Transverse colon (tissue), 4 donors: ENCODE measurements at regions not wholly inside any gene's neighbourhood (a gene's known extent, or its start where the extent isn't known, plus 50 kb on each side); places are given as distances from the start of the nearest gene placed in this dataset.

Experiments used
- DNase-seq: peaks from one replicate; pipeline ENCODE4 v3.0.0-alpha.2; 2019
- H3K27ac ChIP-seq, 4 donors: fragments of 200-600 bp; sonication (generic); 2 replicates each; pipeline ENCODE4 v1.5.1; 2016 to 2018; ENCODE audit warnings: inconsistent platforms in 4 of 4
- H3K27me3 ChIP-seq: fragments of 200-600 bp; sonication (generic); 2 replicates; pipeline ENCODE4 v1.5.1; 2017; ENCODE audit warnings: inconsistent platforms
- H3K36me3 ChIP-seq, 4 donors: fragments of 200-600 bp; sonication (generic); 2 replicates each; pipeline ENCODE4 v1.5.1; 2017 to 2019; ENCODE audit warnings: inconsistent platforms in 4 of 4
- H3K4me1 ChIP-seq, 4 donors: fragments of 200-600 bp; sonication (generic); 2 replicates each; pipeline ENCODE4 v1.5.1; 2017 to 2020; ENCODE audit warnings: inconsistent platforms in 4 of 4
- H3K4me3 ChIP-seq, 4 donors: fragments of 200-600 bp; sonication (generic); 1 replicate in 1 of 4; 2 replicates in 3 of 4; pipeline versions ENCODE4 v1.5.1 to v1.6.1; 2017 to 2019; ENCODE audit warnings: inconsistent platforms in 4 of 4
- H3K9me3 ChIP-seq, 2 donors: fragments of 200-600 bp; sonication (generic); 2 replicates each; pipeline ENCODE4 v1.5.1; 2017 to 2019; ENCODE audit warnings: inconsistent platforms in 2 of 2
- CTCF ChIP-seq, 5 experiments: fragments of 200-600 bp in 3 of 5; fragments of 450-650 bp in 2 of 5; sonication (generic) in 3 of 5; IDR thresholded peaks; 1 replicate in 2 of 5; 2 replicates in 3 of 5; pipeline ENCODE4 v1.5.1; 2016 to 2017; ENCODE audit warnings: antibody characterized with exemption in 5 of 5, inconsistent platforms in 3 of 5, mild to moderate bottlenecking in 2 of 5, moderate library complexity in 1 of 5
- EP300 ChIP-seq: sonication (generic); formaldehyde crosslinking; IDR thresholded peaks from one replicate; pipeline ENCODE4 v1.6.1; 2017; ENCODE audit warnings: antibody characterized with exemption, low read depth
- POLR2A ChIP-seq: fragments of 450-650 bp; IDR thresholded peaks from one replicate; pipeline ENCODE4 v1.6.1; 2016; ENCODE audit warnings: antibody characterized with exemption, mild to moderate bottlenecking, moderate library complexity
- POLR2AphosphoS5 ChIP-seq, 3 donors: sonication (generic); formaldehyde crosslinking; IDR thresholded peaks; one replicate each; pipeline ENCODE4 v1.6.1; 2016; ENCODE audit warnings: antibody characterized with exemption in 3 of 3
- WGBS, 2 donors: methylation state at CpG; one replicate each; pipeline ENCODE4 v1.1.5; 2018; ENCODE audit warnings: low coverage in 1 of 2; 5-methylcytosine and 5-hydroxymethylcytosine counted together
- in situ Hi-C, 4 donors: fragments of 200-750 bp; cut with MboI; loops; one replicate each; pipeline versions ENCODE4 v1.15.0 to v1.15.1; 2017; ENCODE audit warnings: low sequenced_read_pairs in 3 of 4, low pct_ligation_motif_present in 1 of 4, low pct_unique_long_range_greater_than_20kb in 1 of 4
- intact Hi-C: fragments of 100-400 bp; cut with DNase I; formaldehyde crosslinking; loops from one replicate; pipeline ENCODE4 v1.15.1; 2023; ENCODE audit warnings: low total_unique reads

- TF ChIP-seq POLR2A (no peak), CTCF (IDR thresholded peaks at IDR 0.05) (no peak), EP300 (no peak), POLR2AphosphoS5 (IDR thresholded peaks at IDR 0.05) (no peak)
- H3K4me1 ChIP-seq, result no peaks in the 10 kb centered on the region
- 29 to 50% methylated on average over 1 of the region's 1 CpG for whole genome bisulfite sequencing, 2 donors
- in situ Hi-C loops (no loop called here), intact Hi-C loops (no loop called here)
- H3K9me3 ChIP-seq, result no peaks in the 10 kb centered on the region
- no peaks in the 10 kb centered on the region for H3K36me3 ChIP-seq
- H3K27ac ChIP-seq, result no peak overlapping the region
- no peak for DNase-seq
- H3K4me3 ChIP-seq, result no peak overlapping the region
- no peaks in the 10 kb centered on the region for H3K27me3 ChIP-seq
Measured at GRCh38 chr4:137635601-137636000, 103.3 kb upstream of the PCDH18 start.

GRCh38 chr4:137635108-137635507 is 102.8 kb upstream of the PCDH18 start:
- WGBS, 2 donors, result 66 to 67% methylated on average over 2 to 3 of the region's 3 CpGs
- DNase-seq, result no peak
- no peak overlapping the region for H3K27ac ChIP-seq
- H3K36me3 ChIP-seq, result no peaks in the 10 kb centered on the region
- intact Hi-C loops (no loop called here), in situ Hi-C loops (no loop called here)
- no peaks in the 10 kb centered on the region for H3K9me3 ChIP-seq
- no peaks in the 10 kb centered on the region for H3K27me3 ChIP-seq
- TF ChIP-seq POLR2AphosphoS5 (IDR thresholded peaks at IDR 0.05), result peak in 1 of 3 donors; percentile 30
- TF ChIP-seq EP300, result no peak
- H3K4me3 ChIP-seq, result no peak overlapping the region
- H3K4me1 ChIP-seq, result no peaks in the 10 kb centered on the region

DNA sequence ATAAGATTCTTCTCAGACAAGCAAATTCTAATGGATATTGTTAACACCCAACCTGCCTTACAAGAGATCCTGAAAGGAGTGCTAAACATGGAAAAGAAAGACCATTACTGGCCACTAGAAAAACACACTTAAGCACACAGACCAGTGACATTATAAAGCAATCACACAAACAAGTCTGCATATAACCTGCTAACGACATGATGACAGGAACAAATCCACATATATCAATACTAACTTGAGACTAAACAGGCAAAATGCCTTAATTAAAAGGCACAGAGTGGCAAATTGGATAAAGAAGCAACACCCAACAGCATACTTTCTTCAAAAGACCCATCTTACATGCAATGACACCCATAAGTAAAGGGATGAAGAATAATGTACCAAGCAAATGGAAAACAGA is 100.5 kb upstream of the PCDH18 start:
- WGBS, 2 donors, result 75% methylated on average over 1 of the region's 1 CpG; no CpG with 5 or more reads in 1 of the 2 donors
- H3K4me1 ChIP-seq, result no peaks in the 10 kb centered on the region
- H3K36me3 ChIP-seq, result no peaks in the 10 kb centered on the region
- no peak for DNase-seq
- H3K9me3 ChIP-seq, result no peaks in the 10 kb centered on the region
- intact Hi-C loops, result no loop called here
- no peaks in the 10 kb centered on the region for H3K27me3 ChIP-seq
- in situ Hi-C loops, result no loop called here
- no peak overlapping the region for H3K4me3 ChIP-seq
- TF ChIP-seq CTCF (IDR thresholded peaks at IDR 0.05) (no peak), POLR2A (no peak), EP300 (no peak), POLR2AphosphoS5 (IDR thresholded peaks at IDR 0.05) (no peak)
- H3K27ac ChIP-seq, result no peak overlapping the region

- Histone ChIP-seq H3K4me3 (no peak overlapping the region), H3K4me1 (no peaks in the 10 kb centered on the region), H3K9me3 (no peaks in the 10 kb centered on the region), H3K36me3 (no peaks in the 10 kb centered on the region), H3K27me3 (no peaks in the 10 kb centered on the region), H3K27ac (no peak overlapping the region)
- TF ChIP-seq CTCF (IDR thresholded peaks at IDR 0.05) (no peak), POLR2AphosphoS5 (IDR thresholded peaks at IDR 0.05) (no peak), EP300 (no peak), POLR2A (no peak)
- intact Hi-C loops, result no loop called here
- no peak for DNase-seq
- in situ Hi-C loops, result no loop called here
- 95% methylated on average over 2 of the region's 2 CpGs; no CpG with 5 or more reads in 1 of the 2 donors for WGBS, 2 donors
Measured at GRCh38 chr4:137631605-137632004, 99.3 kb upstream of the PCDH18 start.

DNA sequence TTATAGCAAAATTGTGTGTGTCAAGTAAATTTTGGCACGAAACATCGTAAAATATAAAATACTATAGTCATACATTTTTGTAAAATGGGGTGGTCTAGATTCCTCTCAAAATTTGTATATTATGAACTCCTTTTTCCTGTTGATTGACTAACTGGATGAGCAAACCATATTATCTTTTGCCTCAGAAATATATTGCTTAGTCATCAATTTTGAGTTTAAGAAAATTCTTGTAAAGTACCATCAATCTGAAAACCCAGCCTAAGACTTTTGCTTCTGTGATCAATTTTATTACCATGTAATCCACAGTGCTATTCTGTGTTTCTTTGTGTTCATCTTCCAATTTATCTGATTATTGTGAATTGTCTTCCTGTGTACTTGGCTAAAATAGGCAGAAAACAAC is 98.0 kb upstream of the PCDH18 start:
- no peaks in the 10 kb centered on the region for H3K4me1 ChIP-seq
- no peak overlapping the region for H3K4me3 ChIP-seq
- 93% methylated on average over 2 of the region's 2 CpGs for WGBS, 2 donors
- in situ Hi-C loops, result no loop called here
- no peaks in the 10 kb centered on the region for H3K27me3 ChIP-seq
- no peak for DNase-seq
- no peaks in the 10 kb centered on the region for H3K9me3 ChIP-seq
- intact Hi-C loops, result no loop called here
- H3K36me3 ChIP-seq, result no peaks in the 10 kb centered on the region
- no peak overlapping the region for H3K27ac ChIP-seq
- TF ChIP-seq POLR2A (no peak), CTCF (IDR thresholded peaks at IDR 0.05) (no peak), EP300 (no peak), POLR2AphosphoS5 (IDR thresholded peaks at IDR 0.05) (no peak)
